Testis (tissue), 2 donors: ENCODE measurements at regions not wholly inside any gene's neighbourhood (a gene's known extent, or its start where the extent isn't known, plus 50 kb on each side); places are given as distances from the start of the nearest gene placed in this dataset.

Source experiments
- POLR2A ChIP-seq: fragments of 450-650 bp; IDR thresholded peaks from one replicate; pipeline ENCODE4 v1.6.1; 2017; ENCODE audit warnings: antibody characterized with exemption, mild to moderate bottlenecking, moderate library complexity
- TF ChIP-seq, protein P1 (sequence below), 3 experiments: fragments of 450-650 bp in 2 of 3; fragments of 200-600 bp in 1 of 3; sonication (generic) in 1 of 3; IDR thresholded peaks; one replicate each; pipeline ENCODE4 v1.5.1; 2016 to 2019; ENCODE audit warnings: antibody characterized with exemption in 3 of 3, mild to moderate bottlenecking in 2 of 3, moderate library complexity in 1 of 3

DNA sequence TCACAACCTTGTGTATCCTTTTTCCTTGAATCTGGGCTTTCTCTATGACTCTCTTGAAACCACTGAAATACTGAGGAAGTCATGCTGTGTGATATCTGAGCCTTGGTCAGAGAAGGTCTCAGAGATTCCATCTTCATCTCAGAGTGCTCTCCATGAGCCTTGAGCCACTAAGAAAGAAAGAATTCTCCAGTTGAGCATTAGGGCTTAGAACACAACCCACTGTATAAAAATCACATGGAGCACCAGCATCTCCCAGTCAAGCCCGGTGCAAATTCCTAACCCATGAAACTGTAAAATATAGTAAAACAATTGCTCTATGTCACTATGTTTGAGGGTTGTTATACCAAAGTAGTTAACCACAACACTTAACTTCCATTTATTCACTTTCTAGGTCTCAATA is 181.4 kb downstream of the MOXD1 start:
- TF ChIP-seq, protein P1, sequence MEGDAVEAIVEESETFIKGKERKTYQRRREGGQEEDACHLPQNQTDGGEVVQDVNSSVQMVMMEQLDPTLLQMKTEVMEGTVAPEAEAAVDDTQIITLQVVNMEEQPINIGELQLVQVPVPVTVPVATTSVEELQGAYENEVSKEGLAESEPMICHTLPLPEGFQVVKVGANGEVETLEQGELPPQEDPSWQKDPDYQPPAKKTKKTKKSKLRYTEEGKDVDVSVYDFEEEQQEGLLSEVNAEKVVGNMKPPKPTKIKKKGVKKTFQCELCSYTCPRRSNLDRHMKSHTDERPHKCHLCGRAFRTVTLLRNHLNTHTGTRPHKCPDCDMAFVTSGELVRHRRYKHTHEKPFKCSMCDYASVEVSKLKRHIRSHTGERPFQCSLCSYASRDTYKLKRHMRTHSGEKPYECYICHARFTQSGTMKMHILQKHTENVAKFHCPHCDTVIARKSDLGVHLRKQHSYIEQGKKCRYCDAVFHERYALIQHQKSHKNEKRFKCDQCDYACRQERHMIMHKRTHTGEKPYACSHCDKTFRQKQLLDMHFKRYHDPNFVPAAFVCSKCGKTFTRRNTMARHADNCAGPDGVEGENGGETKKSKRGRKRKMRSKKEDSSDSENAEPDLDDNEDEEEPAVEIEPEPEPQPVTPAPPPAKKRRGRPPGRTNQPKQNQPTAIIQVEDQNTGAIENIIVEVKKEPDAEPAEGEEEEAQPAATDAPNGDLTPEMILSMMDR (IDR thresholded peaks at IDR 0.05): no peak
- TF ChIP-seq POLR2A: no peak
